HG02970 (cell line): ENCODE measurements at regions not wholly inside any gene's neighbourhood (a gene's known extent, or its start where the extent isn't known, plus 50 kb on each side); places are given as distances from the start of the nearest gene placed in this dataset.
A peak's percentile ranks its signal among the peaks of the same experiment; 100 is the strongest.

Experiments used
- ATAC-seq: cut with Tn5 transposase; IDR thresholded peaks from one replicate; pipeline ENCODE4 v1.9.1; 2021; ENCODE audit warnings: mild to moderate bottlenecking, moderate library complexity, moderate number of reproducible peaks; ENCODE audit not compliant: unreplicated experiment, low FRiP score

DNA sequence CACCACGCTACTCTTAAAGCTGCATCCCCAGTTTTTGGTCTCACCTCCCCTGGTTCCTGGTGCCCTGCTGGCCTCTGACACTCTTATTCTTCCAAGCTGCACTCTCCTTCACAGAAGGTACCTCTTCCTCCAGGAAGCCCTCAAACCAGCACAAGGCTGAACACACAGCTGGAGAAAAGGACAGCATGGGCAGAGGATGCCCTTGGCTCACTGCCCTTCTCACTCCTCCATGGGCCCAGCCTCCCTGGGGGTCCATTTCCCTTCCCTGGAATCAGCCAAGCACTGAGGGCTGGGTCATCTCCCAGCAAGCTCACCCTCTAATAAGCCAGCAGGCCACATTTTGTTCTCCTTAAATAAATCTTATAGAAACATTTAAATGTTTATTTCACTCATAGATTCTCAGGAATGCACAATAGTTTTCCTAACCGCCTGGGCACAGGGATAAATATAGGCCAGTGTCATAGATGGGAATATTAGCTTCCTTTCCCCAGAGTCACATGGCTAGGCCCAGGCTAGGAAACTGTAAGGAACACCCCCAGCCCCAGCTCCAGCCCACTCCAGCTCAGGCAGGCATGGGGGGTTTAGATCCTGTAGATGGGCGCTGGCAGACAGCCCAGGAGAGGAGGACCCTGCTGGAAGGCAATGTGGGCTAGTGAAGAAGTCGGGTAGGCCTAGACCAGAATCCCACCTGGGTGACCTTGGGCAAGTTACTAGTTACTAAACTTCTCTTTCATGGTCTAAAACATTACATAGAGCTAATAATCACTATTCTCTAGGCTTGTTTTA, 51.5 kb downstream of the IRAG1 start:
- ATAC-seq: peak; percentile 16

DNA sequence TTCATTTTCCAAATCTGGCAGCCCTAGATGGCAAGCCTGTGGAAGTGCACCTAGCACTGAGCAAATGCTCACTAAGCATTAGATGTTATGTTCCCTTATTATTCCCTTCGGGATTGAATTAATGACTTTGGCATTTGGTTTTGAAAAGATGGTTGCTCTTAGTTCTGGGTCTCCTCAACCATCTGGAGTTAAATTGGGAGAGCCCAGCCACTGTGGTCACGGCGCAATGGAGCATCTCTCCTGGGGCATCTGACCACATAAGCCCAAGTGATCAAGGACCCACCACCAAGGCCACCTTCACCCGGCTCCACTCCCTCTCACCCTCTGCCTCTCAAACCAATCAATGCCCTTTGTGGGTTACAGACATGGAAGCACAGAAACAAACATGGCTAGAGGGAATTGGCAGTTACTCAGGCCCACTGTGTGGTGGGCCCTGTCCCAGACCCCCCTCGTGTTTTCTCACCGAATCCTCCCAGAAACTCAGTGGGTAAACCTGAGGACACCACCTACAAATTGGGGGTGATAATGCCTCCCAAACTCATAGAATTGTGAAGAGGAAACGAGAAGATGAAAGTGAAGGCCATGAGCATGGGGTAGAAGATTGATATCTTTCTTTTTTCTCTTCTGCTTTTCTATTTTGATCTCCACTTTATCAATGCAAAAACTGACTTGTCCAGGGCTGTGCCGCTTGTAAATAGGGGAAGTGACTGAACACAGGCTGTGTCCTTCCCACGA, 52.2 kb downstream of the IRAG1 start:
- ATAC-seq: peak; percentile 57

DNA sequence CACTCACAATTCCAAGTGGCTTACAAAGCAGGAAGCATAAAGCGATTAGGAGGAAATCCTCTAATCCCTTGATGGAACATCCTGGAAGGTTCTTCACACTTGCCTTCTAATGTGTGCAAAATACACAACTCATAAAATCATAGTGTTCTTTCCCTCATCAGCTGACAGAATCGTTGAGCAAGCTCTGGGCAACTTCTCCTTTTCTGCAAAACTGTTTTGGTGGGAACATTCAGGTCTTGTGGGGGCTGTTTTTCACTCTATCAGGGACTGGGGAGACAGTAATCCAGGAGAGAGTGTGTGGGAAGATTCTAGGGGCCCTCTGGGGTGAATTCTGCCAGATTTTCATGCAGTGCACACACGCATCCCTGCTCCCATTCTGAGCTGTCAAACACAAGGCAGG, 53.2 kb downstream of the IRAG1 start:
- no peak for ATAC-seq

DNA sequence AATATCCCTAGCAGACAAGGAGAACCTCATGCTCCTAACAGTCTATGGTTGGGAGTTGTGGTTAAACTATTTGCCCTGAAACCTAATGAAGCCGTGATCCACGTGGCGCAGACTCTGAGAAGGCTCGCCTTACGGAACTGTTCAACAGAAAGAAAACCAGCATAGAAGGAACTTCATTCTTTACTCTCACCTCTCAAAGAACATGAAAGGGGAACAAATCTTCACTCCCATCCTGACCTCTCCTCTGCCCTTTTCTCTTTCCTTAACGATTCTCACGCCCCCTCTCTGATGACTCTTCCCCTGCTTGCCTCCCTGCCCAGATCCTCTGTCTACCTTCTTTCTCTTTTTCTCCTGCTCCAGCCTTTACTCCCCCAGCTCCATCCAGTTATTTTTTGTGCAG, 54.2 kb downstream of the IRAG1 start:
- no peak for ATAC-seq

DNA sequence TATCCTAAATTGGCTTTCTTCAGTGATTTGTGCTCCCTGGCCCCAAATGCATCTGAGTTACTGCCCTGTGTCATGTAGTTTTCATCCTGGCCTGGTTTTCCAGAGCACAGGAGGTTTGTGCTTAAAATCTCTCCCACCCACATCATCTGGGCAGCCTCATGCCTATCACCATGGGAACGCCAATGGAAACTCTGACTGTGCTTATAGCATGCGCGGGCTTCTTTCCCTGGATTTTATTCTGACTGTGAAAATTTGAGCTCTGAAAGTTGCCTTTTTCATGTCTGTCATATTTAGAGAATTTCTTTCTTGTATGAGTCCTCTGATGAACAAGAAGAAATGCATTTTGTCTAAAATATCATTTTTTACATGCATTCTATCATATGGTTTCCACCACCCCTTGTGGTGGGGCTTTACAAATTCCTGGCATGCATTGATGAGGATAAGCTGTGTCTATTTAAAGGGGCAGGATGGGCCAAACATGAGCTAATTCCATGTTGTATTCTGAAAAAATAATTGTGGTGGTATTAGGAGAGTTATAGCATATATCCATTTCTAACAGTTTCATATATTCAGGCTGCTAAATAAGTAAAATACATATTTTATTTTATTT, 55.1 kb downstream of the IRAG1 start:
- ATAC-seq: no peak

- ATAC-seq: no peak
These were observed 55.8 kb downstream of the IRAG1 start for GRCh38 chr11:10637731-10638151.

DNA sequence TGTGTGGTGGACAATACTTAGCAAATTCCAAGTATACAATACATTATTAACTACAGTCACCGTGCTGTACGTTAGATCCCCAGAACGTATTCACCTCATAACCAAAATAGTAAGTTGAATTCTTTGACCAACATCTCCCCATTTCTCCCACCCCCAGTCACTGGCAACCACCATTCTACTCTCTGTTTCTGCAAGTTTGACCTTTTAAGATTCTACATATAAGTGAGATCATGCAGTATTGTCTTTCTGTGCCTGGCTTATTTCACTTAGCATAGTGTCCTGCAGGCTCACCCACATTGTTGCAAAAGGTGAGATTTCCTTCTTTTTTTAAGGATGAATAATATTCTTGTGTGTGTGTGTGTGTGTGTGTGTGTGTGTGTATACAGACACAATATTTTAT, 59.1 kb downstream of the IRAG1 start:
- ATAC-seq: no peak

- no peak for ATAC-seq
These were observed 60.3 kb downstream of the IRAG1 start for GRCh38 chr11:10633261-10633660.

DNA sequence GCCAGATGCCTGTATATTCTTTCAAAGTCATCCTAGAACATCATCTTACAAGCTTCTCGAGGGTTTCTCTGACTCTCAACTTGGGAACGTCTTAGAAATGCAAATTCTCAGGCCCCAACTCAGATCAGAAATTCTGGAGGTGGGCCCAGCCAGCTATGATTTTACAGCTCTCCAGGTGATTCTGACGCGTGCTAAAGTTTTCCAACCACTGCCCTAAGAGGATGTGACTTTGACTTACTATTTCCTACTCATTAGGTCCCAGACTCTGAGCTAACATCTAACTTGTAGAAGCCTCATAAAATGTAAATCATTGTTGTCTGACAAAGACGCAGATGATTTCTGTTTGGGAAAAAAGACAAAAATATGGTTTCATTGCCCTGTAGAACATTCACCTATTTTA, 61.1 kb downstream of the IRAG1 start:
- no peak for ATAC-seq

DNA sequence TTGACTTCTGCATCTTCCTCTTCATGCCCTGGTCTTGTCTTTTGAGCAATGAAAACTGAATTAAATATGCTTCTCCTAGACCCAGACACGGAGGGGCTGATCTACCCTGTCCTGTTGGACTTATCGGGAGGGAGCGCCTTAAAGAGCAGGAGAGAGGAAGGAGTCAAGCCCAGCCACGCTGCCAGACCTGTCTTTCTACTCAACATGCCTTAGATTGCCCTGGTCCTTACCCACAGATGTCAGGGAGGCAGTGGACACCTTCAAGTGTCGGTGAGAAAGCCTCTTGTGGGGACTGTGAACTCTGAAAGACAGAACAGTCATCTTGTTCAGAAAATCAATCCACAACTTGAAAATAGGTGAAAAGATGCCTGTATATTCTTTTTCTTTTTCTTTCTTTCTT, 61.8 kb downstream of the IRAG1 start:
- ATAC-seq: no peak

- ATAC-seq: no peak
These were observed 61.0 kb upstream of the LYVE1 start for GRCh38 chr11:10629411-10630002.

DNA sequence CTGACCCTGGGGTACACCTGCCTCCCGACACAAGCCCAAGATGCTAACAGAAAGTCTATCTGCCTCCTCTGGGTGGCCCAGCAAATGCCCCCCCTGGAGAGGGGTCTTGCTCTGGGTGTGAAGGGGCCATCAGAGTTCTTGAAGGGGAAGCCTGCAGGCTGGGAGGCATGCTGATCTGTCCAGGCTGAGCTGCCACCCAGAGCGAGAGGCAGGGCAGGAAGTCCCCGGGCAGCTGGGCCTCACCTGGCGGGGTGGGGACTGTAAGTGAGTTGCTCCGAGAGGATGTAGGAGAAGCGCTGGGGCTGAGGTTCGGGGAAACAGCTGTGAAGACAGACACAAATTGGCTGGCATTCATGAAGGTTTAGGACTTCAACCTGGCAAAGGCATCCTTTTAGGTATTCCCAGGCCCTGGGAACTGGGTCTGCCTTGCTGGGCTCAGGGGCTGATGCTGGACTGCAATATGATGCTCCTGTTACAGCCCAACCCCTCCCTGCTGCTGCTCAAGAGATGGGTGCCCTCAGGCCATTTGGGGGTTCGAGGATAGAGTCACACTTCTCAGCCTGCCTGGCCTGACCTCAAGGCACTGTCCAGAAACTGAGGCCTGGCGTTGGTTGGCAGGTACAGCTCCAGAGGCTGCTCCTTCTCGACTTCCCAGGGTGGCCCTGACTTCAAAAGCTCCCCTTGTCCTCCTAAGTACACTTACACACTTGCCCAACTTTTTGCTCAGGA, 60.2 kb upstream of the LYVE1 start:
- no peak for ATAC-seq

DNA sequence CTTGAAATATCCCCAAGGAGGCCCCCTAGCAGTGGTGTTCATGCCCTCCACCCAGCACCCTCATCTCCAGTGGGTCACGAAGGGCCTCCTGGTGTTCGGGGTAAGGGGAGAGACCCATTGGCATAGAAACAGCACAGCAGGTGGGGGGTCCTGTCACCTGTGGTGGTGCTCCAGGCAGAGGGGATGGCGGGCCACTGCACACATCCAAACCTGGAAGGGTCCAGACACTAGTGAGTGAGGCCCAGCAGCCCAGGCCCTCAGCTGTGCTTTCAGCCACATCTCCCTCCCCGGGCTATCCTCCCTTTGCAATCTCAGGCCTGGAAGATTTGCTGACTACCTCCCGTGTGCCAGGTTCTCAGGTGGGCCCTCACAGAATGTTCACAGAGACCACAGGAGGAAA, 59.4 kb upstream of the LYVE1 start:
- ATAC-seq: no peak

DNA sequence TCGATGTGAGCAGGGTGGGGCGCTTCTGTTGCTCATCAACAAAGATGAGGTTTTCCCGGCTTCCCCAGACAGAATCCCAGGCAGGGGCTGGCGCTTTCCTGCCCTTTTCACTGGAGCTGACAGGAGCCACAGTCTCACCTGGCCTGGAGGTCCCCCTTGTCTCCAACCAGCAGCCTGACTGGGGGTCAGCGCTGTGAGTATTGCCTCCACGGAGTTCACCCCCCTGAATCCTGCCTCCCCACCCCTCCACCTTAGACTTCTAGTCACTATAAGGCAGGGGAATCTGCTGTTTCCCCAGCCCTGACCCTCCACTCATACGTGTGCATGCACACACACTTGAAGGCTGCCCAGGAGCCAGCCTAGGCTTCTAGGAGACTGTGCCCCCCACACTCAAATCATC, 58.8 kb upstream of the LYVE1 start:
- no peak for ATAC-seq

- no peak for ATAC-seq
These were observed 57.5 kb upstream of the LYVE1 start for GRCh38 chr11:10625982-10626311.

DNA sequence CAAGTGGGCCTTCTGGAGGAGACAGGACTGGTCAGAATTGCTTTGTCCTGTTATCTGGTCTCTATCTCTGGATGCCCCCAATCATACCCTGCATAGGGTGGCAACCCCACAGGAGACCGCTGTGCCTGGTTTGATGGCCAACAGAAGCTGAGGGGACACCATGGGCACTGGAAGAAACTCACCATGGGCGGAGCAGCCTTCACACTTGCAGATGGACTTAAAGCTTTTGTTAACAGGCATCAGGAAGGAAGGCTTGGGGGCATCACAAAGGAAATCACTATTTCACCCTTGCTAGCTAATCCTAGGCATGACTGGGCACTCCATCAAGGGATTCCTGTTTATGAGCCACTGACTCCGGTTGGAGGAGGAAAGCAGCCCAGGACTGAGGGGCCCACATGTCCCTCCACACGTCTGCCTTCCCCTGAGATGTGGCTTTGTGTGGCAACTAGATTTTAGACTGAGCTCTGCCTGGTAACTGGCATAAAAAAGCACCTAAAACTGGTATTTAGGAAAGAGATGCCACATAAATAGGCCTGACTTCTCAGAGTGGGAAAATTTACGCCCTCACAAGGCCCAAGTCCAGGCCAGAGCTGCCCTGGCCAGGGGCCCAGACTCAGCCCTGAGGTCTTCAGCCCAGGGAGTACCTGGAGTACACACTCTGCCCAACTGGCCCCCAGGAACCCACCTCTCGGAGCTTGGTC, 57.0 kb upstream of the LYVE1 start:
- no peak for ATAC-seq

GRCh38 chr11:10623797-10624761, 55.6 kb upstream of the LYVE1 start:
- ATAC-seq: no peak

- no peak for ATAC-seq
These were observed 54.7 kb upstream of the LYVE1 start for GRCh38 chr11:10622957-10623791.
